Embryonic facial prominence (tissue), 1 donor: ENCODE measurements at regions not wholly inside any gene's neighbourhood (a gene's known extent, or its start where the extent isn't known, plus 50 kb on each side); places are given as distances from the start of the nearest gene placed in this dataset.
"Not testable (repeated sequence)": the region's sequence is repeated elsewhere in the genome, so short reads cannot be mapped to it uniquely, and the experiment has no call there.

Experiments
- DNase-seq: peaks from one replicate; pipeline ENCODE4 v3.0.0-alpha.2; 2016; ENCODE audit errors: extremely low spot score

DNA sequence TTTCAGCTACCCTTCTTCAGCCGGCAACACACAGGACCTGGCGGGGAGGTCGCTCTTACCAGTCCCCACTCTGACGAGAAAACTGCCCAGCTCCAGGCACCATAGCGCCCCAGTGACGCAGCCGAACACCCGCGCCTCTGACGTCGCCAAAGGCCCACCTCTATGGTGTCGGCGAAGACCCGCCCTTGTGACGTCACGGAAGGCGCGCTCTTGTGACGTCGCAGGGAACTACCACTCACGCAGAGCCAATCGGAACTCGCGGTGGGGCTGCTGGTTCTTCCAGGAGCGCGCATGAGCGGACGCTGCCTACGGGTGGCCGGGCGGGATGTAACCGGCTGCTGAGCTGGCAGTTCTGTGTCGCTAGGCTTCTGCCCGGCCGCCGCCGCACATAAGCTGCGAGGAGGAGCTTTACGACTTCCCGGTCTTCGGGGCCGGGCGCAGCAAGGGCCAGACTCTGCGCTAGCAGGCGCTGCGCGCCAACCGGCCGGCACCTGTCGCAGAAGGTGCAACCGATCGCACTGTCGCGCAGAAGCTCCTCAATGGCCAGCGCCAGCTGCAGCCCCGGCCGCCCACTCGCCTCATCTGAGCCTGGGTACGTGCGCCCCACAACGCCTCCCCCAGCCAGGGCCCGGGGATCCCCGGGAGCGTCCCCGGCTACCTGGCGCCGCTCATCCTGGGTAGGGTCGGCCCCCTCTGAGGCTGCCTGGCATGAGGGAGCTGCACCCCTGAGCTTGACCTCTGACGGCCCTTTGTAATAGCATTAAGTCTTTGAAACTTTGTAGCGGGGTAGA is 121.3 kb upstream of the FBXO28 start:
- DNase-seq = peak; percentile 95

DNA sequence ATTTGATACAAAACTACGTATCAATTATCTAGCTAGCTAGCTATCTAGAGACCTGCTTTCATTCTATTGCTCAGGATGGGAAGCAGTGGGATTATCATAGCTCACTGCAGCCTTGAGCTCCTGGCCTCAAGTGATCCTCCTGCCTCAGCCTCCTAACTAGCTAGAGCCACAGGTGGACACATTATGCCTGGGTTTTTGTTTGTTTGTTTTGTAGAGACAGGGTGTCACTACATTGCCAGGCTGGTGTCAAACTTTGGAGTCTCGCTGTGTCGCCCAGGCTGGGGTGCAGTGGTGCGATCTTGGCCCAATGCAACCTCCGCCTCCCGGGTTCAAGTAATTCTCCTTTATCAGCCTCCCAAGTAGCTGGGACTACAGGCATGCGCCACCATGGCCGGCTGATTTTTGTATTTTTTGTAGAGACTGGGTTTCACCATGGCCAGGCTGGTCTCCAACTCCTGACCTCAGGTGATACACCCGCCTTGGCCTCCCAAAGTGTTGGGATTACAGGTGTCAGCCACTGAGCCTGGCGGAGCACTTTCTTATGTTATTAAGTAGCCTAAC is 122.5 kb upstream of the FBXO28 start:
- not testable (repeated sequence) for DNase-seq

DNA sequence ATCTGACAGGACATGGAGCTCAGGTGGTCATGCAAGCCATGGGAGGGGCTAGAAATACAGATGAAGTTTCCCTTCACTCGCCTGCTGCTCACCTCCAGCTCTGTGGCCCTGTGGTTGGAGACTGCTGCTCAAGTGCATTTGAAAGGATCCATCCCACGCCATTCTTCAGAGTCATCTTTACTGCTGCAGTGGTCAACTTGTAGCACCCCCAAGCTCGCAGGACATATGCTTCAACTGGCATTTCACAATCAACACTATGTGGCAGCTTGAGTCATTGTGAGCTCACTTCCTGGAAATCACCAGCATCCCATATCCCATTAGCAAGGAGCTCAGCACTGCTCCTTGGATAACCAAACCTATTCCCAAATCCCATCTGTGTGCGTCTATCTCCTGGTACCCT is 116.2 kb upstream of the TP53BP2 start:
- DNase-seq = not testable (repeated sequence)

DNA sequence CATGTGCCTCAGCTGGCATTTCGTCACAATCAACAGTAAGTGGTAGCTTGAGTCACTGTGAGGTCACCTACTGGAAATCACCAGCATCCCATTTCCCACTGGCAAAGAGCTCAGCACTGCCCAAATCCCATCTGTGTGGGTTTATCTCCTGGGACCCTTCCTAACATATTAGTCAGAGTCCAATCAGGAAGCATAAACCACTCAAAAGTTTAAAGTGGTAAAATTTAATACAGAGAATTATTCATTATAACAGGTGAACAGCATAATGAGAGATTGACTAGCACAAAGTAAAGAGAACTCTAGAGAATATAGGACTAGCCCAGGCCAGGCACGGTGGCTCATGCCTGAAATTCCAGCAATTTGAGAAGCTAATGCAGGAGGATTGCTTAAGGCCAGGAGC is 107.1 kb upstream of the TP53BP2 start:
- DNase-seq = not testable (repeated sequence)

DNA sequence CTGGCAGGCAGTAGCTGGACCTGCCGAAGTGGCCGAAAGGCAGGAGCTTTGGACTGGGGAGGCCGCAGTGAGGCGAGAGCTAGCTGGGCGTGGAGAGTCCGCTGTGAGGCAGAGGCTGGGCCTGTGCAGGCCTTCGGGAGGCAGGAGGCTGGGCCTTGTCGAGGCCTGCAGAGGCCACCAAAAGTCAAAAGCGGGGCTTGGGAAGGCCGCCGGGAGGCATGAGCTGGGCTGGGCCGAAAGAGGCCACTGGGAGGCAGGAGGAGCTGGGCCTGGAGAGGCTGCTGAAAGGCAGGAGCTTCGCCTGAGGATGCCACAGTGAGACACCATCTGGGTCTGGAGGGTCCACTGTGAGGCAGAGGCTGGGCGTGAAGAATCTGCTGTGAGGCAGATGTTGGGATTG is 105.8 kb upstream of the TP53BP2 start:
- DNase-seq = not testable (repeated sequence)

DNA sequence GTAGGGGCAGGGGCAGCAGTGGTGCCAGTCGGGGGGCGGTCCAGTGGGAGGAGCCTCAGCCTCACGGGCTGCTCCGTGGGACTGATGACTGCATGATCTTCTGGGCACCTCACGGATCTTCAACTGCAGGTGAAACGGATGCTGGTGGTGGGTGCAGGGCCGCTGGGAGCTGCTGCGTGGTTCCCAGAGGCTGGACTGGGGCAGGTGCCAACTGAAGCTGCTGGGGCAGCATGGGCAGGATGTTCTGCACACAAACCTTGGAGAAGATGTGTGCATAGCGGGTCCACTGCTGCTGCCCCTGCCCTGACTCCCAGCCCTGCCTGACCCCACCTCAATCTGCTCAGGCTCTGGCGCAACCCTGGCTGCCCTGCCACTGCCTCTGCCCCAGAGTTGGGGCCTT is 104.2 kb upstream of the TP53BP2 start:
- DNase-seq = not testable (repeated sequence)

DNA sequence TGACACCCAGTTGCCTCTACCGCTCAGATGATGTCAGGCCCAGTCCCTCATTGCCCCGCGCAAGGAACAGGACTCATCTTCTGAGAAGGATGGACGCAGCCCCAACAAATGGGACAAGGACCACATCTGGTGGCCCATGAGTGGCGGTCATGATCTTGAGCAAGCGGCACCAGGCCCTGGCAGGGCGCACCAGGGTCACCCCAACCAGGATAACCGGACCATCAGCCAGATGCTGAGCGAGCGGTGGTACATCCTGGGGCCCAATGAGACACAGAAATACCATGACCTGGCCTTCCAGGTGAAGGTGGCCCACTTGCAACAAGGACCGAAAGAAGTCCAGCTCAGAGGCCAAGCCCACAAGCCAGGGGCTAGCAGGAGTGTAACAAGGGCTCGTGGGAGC is 102.3 kb upstream of the TP53BP2 start:
- not testable (repeated sequence) for DNase-seq

DNA sequence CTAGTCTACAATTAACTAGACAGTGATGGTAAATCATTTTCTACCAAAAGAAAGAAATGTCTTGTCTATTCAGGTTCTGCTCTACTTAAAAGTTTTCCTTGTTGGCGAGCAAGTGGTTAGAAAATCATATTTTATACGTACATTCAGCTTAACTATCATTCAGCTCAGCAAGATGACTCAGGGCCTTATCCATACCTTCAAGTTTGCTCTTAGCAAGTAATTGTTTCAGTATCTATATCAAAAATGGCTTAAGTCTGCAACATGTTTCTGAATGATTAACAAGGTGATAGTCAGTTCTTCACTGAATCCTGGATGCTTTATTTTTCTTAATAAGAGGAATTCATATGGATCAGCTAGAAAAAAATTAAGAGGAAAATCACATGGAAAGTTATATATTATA is 90.8 kb upstream of the TP53BP2 start:
- DNase-seq = not testable (repeated sequence)

DNA sequence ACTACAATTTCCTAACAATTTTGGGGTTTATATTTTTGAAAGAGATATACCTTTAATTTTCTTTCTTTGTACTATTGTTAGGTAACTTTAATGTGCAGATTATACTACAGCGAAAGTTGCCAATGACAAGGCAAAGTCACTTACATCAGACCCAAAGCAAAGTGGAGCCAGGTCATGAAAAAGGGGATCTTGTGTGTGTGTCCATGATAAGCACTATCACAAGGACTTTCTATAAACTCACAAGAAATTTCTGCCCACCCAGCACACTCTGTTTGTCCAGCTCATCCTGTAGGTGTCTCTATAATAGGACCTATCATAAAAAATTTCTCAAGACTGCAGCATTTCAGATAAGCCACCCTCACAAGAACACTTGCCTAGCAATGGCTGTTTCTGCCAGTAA is 85.7 kb upstream of the TP53BP2 start:
- not testable (repeated sequence) for DNase-seq

DNA sequence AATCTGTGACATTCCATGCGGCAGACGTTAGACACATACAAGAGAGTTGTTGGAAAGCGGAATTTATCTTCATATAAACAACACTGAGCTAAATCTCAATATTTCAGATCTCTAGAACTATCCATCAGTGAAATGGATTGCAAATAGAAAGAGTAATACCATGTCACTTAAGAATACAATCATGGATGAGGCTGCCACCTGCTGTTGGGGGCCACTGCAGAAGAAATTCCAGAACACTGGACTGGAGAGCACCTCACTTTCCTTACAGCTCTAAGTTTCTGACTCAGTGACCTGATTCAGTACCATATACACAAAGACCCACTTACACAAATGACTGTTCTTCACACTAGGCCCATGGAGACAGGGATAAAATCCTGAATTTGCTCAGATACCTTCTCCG is 75.1 kb upstream of the TP53BP2 start:
- DNase-seq = not testable (repeated sequence)

DNA sequence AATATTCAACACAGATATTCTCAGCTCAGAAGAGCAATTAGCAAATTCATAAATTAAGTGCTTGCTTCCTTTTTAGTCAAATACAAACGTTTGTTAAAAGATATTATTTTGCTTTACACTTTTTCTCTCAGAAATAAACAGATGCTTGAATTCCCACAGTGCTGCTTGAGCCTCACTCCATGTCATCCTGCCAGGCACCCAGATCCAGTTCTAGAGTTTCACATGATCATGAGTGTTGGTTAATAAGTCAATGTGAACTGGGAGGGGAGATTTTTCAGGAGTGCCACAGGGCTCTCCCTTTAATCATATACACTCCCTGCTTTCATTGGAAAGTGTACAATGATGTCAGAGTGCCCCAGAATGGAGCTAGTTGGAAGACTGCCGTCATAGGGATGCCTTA is 69.7 kb upstream of the TP53BP2 start:
- DNase-seq = not testable (repeated sequence)

DNA sequence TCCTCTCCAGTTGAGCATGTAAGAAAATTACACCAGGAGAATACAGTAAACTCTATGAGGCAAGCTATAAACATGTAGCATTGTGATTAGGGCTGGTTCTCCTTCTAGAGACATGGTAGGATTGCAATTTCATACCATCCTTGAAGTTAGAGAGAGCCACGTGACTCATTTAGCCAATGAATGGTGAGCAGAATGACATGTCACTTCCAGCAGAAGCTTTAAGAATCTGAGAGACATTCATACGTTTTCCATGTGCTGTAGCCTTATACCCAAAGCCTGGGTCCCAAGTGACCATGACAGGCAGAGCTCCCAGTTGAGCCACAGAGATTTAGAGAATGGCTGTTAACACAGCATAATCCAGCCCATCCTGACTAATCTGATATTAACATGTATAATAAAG is 68.0 kb upstream of the TP53BP2 start:
- not testable (repeated sequence) for DNase-seq

DNA sequence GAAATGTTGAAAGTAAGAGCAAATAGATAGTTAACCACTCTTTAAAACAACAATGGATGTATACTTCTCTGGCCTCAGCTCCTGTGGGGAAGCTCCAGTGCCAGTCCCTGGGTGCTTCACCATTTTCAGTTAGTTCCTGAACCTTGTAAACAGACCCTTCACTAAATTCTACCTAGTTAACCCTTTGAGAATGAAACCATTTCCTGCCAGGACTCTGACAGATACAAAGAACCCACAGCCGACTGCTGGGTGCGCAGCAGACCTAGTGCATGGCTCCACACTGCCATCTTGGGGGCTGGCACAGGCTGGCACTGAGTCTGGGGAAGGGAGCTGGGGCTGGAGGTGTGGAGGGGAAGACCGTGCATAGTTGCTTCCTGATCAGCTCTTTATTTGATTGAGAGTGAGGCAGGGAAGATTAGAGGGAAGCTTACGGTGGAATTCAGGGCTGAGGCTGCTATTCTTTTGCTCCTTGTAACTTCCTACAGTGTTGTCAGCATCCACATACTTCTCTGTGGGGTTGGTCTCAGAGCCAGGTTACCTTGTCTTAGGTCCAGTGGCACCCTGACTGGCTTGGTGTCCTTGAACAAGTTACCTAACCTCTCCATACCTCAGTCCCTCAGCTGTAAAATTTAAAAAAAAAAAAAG is 62.3 kb upstream of the TP53BP2 start:
- not testable (repeated sequence) for DNase-seq

DNA sequence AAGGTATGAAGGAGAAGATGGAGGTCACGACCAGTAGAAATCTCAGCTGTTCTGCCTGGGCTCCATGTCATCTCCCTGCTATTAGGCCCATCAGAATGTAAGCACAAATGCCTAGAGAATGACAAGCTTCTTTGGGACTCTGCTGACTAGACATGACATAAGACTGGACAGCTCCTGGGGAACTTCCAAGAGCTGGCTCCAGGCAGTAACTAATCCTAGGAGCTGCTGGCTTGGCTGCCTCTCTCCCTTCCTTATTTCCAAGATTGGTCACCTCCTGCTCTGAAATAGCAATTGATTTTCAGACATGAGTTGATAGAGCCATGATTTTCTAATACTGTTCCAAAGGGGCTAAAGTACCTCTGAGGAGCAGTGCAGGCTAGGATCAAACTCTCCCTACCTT is 57.5 kb upstream of the TP53BP2 start:
- not testable (repeated sequence) for DNase-seq

DNA sequence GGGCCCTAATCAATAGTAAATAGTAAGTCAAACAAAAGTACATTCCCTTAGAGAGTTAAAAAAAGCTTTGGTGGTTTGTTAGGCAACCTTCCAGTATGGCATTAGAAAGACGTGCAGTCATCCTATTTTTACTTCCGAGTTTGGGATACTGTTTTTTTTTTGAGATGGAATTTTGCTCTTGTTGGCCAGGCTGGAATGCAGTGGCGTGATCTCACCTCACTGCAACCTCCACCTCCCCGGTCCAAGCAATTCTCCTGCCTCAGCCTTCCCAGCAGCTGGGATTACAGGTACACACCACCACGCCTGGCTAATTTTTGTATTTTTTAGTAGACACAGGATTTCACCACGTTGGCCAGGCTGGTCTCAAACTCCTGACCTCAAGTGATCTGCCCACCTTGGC is 54.0 kb upstream of the TP53BP2 start:
- not testable (repeated sequence) for DNase-seq

DNA sequence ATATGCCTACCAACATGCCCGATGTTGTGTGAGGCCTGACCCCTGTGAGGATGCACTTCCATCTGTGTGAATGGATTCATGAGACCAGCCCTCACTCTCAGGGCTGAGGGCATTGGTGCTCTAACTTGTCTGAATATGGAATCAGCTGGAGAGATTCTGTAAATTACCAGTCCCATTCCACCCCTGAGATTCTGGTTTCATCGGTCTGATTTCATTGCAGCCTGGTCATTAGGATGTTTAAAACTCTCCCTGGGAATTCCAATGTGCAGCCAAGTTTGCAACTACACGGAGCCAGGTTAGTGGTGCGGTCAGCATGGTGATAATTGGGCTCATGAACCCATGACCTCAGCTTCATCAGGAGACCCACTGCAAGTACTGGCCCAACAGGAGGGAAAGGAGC is 51.4 kb upstream of the TP53BP2 start:
- not testable (repeated sequence) for DNase-seq

DNA sequence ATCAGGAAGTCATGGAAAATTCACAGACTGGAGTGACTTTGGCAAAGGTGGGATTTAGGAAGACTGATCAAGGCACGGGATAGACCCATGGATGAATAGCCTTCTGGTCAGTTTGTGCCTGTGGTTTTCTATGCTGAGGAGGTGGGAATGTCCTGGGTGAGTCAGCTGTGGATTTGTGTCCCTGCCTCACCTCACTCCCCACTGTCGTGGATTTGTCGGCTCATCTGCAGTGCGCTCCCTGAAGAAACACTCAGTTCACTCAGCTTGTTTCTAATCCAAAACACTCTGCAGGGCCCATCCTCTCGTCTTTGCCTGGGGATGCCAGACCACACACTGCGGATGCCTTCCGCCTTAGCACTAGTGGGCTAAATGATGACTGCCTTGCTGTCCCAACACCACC is 50.2 kb upstream of the TP53BP2 start:
- not testable (repeated sequence) for DNase-seq
